A673 (cell line): ENCODE measurements at regions not wholly inside any gene's neighbourhood (a gene's known extent, or its start where the extent isn't known, plus 50 kb on each side); places are given as distances from the start of the nearest gene placed in this dataset.

Experiments
- EZH2 ChIP-seq: fragments of 200-600 bp; sonication (generic); IDR thresholded peaks from 2 replicates; pipeline ENCODE4 v1.6.1; 2017; ENCODE audit warnings: borderline replicate concordance, low read depth, mild to moderate bottlenecking, mixed read lengths, antibody characterized with exemption, low read length; ENCODE audit not compliant: poor library complexity, severe bottlenecking
- TF ChIP-seq, protein P1 (sequence below): fragments of 300-800, 200-600 bp; sonication (generic); conservative IDR thresholded peaks from 2 replicates; pipeline ENCODE4 v1.5.1; 2017; ENCODE audit warnings: low read depth, mild to moderate bottlenecking, antibody characterized with exemption, low read length, moderate library complexity, mixed read lengths

DNA sequence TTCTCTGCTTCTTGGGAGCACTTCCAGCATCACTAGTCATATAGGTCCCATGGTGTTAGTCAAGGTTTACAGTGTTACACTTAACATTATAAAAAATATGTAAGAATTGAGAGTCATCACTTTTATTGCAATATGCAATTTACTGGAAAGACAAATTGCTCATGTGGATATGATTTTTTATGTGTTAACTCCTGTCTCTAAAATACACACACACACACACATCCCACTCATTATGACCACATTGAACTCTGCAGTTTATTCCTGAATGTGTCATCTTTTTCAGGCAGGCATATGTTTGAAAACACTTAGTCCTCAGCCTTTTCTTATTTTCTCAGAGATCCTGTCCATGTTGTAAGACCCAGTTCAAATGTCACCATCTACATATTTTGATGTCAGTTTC is 148.5 kb upstream of the MRPS30 start:
- TF ChIP-seq, protein P1, sequence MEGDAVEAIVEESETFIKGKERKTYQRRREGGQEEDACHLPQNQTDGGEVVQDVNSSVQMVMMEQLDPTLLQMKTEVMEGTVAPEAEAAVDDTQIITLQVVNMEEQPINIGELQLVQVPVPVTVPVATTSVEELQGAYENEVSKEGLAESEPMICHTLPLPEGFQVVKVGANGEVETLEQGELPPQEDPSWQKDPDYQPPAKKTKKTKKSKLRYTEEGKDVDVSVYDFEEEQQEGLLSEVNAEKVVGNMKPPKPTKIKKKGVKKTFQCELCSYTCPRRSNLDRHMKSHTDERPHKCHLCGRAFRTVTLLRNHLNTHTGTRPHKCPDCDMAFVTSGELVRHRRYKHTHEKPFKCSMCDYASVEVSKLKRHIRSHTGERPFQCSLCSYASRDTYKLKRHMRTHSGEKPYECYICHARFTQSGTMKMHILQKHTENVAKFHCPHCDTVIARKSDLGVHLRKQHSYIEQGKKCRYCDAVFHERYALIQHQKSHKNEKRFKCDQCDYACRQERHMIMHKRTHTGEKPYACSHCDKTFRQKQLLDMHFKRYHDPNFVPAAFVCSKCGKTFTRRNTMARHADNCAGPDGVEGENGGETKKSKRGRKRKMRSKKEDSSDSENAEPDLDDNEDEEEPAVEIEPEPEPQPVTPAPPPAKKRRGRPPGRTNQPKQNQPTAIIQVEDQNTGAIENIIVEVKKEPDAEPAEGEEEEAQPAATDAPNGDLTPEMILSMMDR = no peak
- TF ChIP-seq EZH2 = no peak
